HG03442 (cell line): ENCODE measurements at regions not wholly inside any gene's neighbourhood (a gene's known extent, or its start where the extent isn't known, plus 50 kb on each side); places are given as distances from the start of the nearest gene placed in this dataset.
A peak's percentile ranks its signal among the peaks of the same experiment; 100 is the strongest.

Source experiments
- ATAC-seq: cut with Tn5 transposase; IDR thresholded peaks from one replicate; pipeline ENCODE4 v1.9.1; 2021; ENCODE audit warnings: mild to moderate bottlenecking, moderate library complexity; ENCODE audit not compliant: unreplicated experiment

GRCh38 chr4:33161202-33161601 is 2441.0 kb downstream of the PCDH7 start:
- ATAC-seq = no peak

- no peak for ATAC-seq
These were observed 2442.0 kb downstream of the PCDH7 start for GRCh38 chr4:33162122-33162521.

GRCh38 chr4:33171873-33172525 is 2451.8 kb downstream of the PCDH7 start:
- no peak for ATAC-seq

- ATAC-seq = no peak
These were observed 2456.4 kb downstream of the PCDH7 start for GRCh38 chr4:33176566-33176965.

GRCh38 chr4:33184657-33185290 is 2464.6 kb downstream of the PCDH7 start:
- ATAC-seq = peak; percentile 87

- peak; percentile 43 for ATAC-seq
These were observed 2466.9 kb downstream of the PCDH7 start for GRCh38 chr4:33187035-33187434.

GRCh38 chr4:33188733-33189132 is 2468.6 kb downstream of the PCDH7 start:
- no peak for ATAC-seq

- ATAC-seq = no peak
These were observed 2469.0 kb downstream of the PCDH7 start for GRCh38 chr4:33189169-33189568.

- ATAC-seq = no peak
These were observed 2472.9 kb downstream of the PCDH7 start for GRCh38 chr4:33193109-33193508.

GRCh38 chr4:33200377-33200776 is 2480.2 kb downstream of the PCDH7 start:
- no peak for ATAC-seq

GRCh38 chr4:33218238-33218637 is 2498.1 kb downstream of the PCDH7 start:
- ATAC-seq = no peak

GRCh38 chr4:33226133-33226532 is 2506.0 kb downstream of the PCDH7 start:
- ATAC-seq = no peak

GRCh38 chr4:33226783-33227182 is 2506.6 kb downstream of the PCDH7 start:
- ATAC-seq = no peak

- ATAC-seq = no peak
These were observed 2534.9 kb downstream of the PCDH7 start for GRCh38 chr4:33255094-33255493.

- ATAC-seq = no peak
These were observed 2535.3 kb downstream of the PCDH7 start for GRCh38 chr4:33255507-33255906.

- ATAC-seq = no peak
These were observed 2542.7 kb downstream of the PCDH7 start for GRCh38 chr4:33262824-33263223.

- ATAC-seq = no peak
These were observed 2548.6 kb downstream of the PCDH7 start for GRCh38 chr4:33268776-33269175.

- ATAC-seq = no peak
These were observed 2550.2 kb downstream of the PCDH7 start for GRCh38 chr4:33270403-33270802.

- no peak for ATAC-seq
These were observed 2552.6 kb downstream of the PCDH7 start for GRCh38 chr4:33272722-33273121.

- no peak for ATAC-seq
These were observed 2563.6 kb downstream of the PCDH7 start for GRCh38 chr4:33283818-33284217.

- no peak for ATAC-seq
These were observed 2576.8 kb downstream of the PCDH7 start for GRCh38 chr4:33296876-33297455.

GRCh38 chr4:33302321-33302720 is 2582.2 kb downstream of the PCDH7 start:
- no peak for ATAC-seq
